Cardiac fibroblast (primary cell): ENCODE measurements at regions not wholly inside any gene's neighbourhood (a gene's known extent, or its start where the extent isn't known, plus 50 kb on each side); places are given as distances from the start of the nearest gene placed in this dataset.
A peak's percentile ranks its signal among the peaks of the same experiment; 100 is the strongest.

ENCODE experiments used
- DNase-seq, 2 donors: peaks; one replicate each; pipeline versions ENCODE4 v3.0.0 to v3.0.0-alpha.2; 2010; ENCODE audit warnings: low read depth in 2 of 2
- H3K4me3 ChIP-seq, 2 donors: replicated peaks in 1 of 2; 1 replicate in 1 of 2; 2 replicates in 1 of 2; pipeline ENCODE4 v1.5.1; 2011; ENCODE audit warnings: low read depth in 2 of 2, low read length in 2 of 2, mild to moderate bottlenecking in 2 of 2, moderate library complexity in 1 of 2
- CTCF ChIP-seq: IDR thresholded peaks from one replicate; pipeline ENCODE4 v1.5.1; 2011; ENCODE audit warnings: low read depth, mild to moderate bottlenecking, low read length, inconsistent platforms

GRCh38 chr10:36247478-36247877, 605.4 kb upstream of the FZD8 start:
- TF ChIP-seq CTCF = no peak
- no peak overlapping the region for H3K4me3 ChIP-seq
- DNase-seq = no peak

- H3K4me3 ChIP-seq = no peak overlapping the region
- no peak for TF ChIP-seq CTCF
- no peak for DNase-seq
These were observed 594.8 kb upstream of the FZD8 start for GRCh38 chr10:36236931-36237330.

GRCh38 chr10:36236341-36236740, 594.2 kb upstream of the FZD8 start:
- H3K4me3 ChIP-seq = no peak overlapping the region
- no peak for TF ChIP-seq CTCF
- DNase-seq = no peak

- TF ChIP-seq CTCF = no peak
- no peak overlapping the region for H3K4me3 ChIP-seq
- no peak for DNase-seq
These were observed 590.8 kb upstream of the FZD8 start for GRCh38 chr10:36232935-36233334.

GRCh38 chr10:36224431-36224985, 582.4 kb upstream of the FZD8 start:
- no peak overlapping the region for H3K4me3 ChIP-seq
- DNase-seq = peak; percentile 71 to 86
- TF ChIP-seq CTCF = no peak

- TF ChIP-seq CTCF = no peak
- H3K4me3 ChIP-seq = no peak overlapping the region
- DNase-seq = no peak
These were observed 579.0 kb upstream of the FZD8 start for GRCh38 chr10:36221101-36221500.

- DNase-seq = no peak
- H3K4me3 ChIP-seq = no peak overlapping the region
- no peak for TF ChIP-seq CTCF
These were observed 578.1 kb upstream of the FZD8 start for GRCh38 chr10:36220151-36220550.
